Cardiac fibroblast (primary cell): ENCODE measurements at regions not wholly inside any gene's neighbourhood (a gene's known extent, or its start where the extent isn't known, plus 50 kb on each side); places are given as distances from the start of the nearest gene placed in this dataset.

Experiments
- DNase-seq, 2 donors: peaks; one replicate each; pipeline versions ENCODE4 v3.0.0 to v3.0.0-alpha.2; 2010; ENCODE audit warnings: low read depth in 2 of 2
- H3K4me3 ChIP-seq, 2 donors: replicated peaks in 1 of 2; 1 replicate in 1 of 2; 2 replicates in 1 of 2; pipeline ENCODE4 v1.5.1; 2011; ENCODE audit warnings: low read depth in 2 of 2, low read length in 2 of 2, mild to moderate bottlenecking in 2 of 2, moderate library complexity in 1 of 2
- TF ChIP-seq, protein P1 (sequence below): IDR thresholded peaks from one replicate; pipeline ENCODE4 v1.5.1; 2011; ENCODE audit warnings: low read depth, mild to moderate bottlenecking, low read length, inconsistent platforms

DNA sequence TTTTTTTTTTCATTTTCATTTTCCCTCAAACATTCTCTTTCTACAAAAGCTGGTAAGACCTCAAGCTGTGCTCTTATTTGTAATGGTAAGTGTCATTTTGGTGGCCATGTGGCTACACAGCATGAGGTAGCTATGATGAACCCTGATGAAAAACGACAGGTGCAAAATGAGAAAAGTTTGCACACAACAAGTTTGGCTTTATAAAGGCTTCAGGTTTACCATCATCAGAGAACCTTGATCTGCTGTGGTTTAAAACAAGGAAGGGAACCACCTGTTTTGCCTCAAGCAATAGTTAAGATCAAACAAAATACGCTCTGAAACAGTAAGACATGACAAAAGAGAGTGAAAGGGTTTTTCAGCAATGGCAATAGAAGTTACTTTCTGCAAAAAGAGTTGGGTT, 1124.6 kb upstream of the ACO1 start:
- TF ChIP-seq, protein P1, sequence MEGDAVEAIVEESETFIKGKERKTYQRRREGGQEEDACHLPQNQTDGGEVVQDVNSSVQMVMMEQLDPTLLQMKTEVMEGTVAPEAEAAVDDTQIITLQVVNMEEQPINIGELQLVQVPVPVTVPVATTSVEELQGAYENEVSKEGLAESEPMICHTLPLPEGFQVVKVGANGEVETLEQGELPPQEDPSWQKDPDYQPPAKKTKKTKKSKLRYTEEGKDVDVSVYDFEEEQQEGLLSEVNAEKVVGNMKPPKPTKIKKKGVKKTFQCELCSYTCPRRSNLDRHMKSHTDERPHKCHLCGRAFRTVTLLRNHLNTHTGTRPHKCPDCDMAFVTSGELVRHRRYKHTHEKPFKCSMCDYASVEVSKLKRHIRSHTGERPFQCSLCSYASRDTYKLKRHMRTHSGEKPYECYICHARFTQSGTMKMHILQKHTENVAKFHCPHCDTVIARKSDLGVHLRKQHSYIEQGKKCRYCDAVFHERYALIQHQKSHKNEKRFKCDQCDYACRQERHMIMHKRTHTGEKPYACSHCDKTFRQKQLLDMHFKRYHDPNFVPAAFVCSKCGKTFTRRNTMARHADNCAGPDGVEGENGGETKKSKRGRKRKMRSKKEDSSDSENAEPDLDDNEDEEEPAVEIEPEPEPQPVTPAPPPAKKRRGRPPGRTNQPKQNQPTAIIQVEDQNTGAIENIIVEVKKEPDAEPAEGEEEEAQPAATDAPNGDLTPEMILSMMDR = no peak

DNA sequence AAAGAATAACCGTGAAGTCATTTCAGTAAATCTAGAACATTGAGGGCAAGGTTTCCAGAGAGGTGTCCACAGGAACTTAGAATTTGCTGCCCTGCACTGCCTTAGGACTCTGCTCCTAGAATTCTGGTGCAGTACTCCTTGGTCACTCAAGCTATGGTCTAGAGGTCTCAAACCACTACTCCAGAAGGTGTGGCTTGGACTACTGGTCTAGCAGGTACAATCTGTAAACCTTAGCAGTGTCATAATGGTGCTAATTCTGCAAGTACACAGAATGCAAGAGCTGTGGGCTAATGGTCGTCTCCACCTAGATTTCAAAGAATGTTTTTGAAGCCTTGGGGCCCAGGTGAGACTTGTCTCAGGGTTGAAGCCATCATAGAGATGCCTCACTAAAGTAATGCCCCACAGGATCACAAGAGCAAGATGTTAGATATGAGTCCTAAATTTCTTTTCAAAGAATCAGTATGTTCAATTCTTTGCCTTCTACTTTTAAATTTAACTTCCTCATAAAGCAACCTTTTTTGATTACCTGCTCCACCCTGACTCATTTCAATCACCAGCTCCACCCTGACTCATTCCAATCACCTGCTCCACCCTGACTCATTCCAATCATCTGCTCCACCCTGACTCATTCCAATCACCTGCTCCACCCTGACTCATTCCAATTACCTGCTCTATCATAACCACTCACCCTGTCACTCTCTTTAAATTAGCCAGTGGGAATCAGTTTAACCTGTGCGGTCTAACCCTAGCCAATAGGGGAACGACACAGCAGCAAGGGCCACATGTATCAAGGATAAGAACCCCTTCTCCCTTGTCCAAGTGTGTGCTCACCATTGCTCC, 1111.8 kb upstream of the ACO1 start:
- DNase-seq = no peak
- H3K4me3 ChIP-seq = no peak overlapping the region
- TF ChIP-seq, protein P1 = no peak

More for the DNA sequence above, 1124.6 kb upstream of the ACO1 start:
- H3K4me3 ChIP-seq = no peak overlapping the region
- DNase-seq = no peak

DNA sequence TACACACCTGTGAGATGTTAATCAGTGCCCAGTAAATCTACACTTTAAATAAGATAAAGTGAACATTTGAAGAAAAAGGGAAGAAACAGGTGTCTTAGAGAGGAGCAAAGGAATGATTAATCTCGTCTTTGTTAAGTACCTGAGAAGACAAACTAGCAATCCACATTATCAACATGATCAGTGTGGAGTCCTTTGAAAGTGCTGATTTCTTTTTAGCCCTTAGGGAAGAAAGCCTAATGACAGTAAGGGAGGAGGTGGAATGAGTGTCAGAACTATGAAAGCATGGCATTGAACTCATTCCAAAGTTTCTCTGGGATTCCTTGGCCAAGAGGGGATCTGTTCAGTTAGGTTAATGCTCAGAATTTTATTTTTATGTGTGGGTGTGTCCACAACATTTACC, 1109.0 kb upstream of the ACO1 start:
- TF ChIP-seq, protein P1 = no peak
- no peak overlapping the region for H3K4me3 ChIP-seq
- no peak for DNase-seq

DNA sequence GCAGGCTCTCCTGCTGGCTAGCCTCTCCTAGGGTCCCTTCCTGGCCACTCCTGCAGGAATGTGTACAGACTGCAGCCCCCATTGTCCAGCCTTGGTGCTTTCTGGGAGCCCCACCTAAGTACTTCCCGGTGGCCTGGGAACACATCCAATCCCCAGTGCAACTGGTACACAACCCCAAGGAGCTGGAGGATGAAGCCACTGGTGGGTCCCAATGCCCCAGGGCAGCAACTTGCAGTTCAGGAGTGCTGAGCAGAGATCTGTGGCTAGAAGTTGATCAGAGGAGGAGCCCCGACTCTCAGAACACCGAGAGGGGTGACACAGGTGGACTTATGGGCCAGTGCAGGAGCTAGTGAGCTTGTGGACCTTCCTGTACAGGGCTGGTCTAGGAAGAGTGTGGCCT, 1093.7 kb upstream of the ACO1 start:
- H3K4me3 ChIP-seq = no peak overlapping the region
- TF ChIP-seq, protein P1 = no peak
- no peak for DNase-seq

DNA sequence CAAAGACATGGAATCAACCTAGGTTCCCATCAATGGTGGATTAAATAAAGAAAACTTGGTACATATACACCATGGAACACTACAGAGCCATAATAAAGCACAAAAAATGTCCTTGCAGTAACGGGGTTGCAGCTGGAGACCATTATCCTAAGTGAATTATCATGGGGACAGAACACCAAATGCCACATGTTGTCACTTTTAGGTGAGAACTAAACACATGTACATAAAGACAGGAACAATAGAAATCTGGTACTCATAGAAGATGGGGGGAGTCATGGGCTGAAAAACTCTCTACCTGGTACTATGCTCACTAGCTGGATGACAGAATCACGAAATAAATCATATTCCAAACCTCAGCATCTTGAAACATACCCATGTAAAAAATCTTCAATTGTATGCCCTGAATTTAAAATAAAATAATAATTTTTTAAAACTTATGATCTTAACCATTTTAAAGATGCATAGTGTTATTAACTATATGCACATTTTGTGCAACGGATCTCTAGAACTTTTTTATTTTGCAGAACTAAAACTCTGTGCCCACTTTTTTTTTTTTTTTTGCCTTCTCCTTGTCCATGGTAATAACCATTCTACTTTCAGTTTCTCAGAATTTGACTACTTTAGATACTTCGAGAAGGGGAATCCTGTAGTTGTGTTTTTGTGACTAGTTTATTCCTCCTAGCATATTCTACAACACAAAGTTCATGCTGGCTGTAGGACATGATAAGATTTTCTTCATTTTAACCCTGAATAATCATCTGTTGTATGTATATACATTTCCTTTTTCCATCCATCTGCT, 1081.6 kb upstream of the ACO1 start:
- DNase-seq = no peak
- TF ChIP-seq, protein P1 = no peak
- no peak overlapping the region for H3K4me3 ChIP-seq

DNA sequence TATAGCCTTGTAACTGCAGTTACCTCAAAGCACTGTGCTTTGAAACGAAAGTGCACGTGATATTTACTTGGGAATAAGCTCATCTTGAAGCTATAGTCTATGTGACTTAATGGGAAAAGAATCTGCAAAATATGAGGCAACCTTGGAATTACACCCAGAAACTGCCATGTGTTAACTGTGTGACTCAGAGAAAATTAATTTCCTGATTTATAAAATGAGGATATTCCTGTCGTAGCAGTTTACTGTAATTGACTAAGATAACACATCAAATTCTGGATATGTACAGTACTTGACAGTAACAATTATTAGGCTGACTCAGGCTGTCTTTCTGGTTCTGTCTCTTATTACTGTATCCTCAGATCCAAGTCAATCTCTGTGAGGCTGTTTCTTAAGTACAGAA, 1079.9 kb upstream of the ACO1 start:
- H3K4me3 ChIP-seq = no peak overlapping the region
- DNase-seq = peak; percentile 75 to 89
- TF ChIP-seq, protein P1 = no peak
